ENCODE measurements at regions not wholly inside any gene's neighbourhood (a gene's known extent, or its start where the extent isn't known, plus 50 kb on each side); places are given as distances from the start of the nearest gene placed in this dataset.
A peak's percentile ranks its signal among the peaks of the same experiment; 100 is the strongest.
"Not testable (repeated sequence)": the region's sequence is repeated elsewhere in the genome, so short reads cannot be mapped to it uniquely, and the experiment has no call there.

DNA sequence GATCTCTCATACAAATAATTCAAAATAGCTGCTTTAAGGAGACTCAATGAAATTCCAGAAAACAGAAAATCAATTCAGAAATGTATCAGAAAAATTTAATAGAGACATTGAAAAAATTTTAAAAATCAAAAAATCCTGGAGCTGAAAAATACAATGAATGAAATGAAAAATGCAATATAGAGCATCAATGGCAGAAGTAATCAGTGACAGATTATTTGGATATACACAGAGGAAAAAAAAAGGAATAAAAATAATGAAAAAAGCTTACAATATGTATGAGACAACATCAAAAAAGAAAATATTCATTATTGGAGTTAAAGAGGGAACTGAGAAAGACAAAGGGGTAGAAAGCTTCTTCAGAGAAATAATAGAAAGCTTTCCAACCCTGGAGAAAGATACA lies 122.9 kb upstream of the KLF14 start:
- no peaks in the 10 kb centered on the region for H3K27me3 ChIP-seq
- DNase-seq: no peak
- TF ChIP-seq, protein P1, sequence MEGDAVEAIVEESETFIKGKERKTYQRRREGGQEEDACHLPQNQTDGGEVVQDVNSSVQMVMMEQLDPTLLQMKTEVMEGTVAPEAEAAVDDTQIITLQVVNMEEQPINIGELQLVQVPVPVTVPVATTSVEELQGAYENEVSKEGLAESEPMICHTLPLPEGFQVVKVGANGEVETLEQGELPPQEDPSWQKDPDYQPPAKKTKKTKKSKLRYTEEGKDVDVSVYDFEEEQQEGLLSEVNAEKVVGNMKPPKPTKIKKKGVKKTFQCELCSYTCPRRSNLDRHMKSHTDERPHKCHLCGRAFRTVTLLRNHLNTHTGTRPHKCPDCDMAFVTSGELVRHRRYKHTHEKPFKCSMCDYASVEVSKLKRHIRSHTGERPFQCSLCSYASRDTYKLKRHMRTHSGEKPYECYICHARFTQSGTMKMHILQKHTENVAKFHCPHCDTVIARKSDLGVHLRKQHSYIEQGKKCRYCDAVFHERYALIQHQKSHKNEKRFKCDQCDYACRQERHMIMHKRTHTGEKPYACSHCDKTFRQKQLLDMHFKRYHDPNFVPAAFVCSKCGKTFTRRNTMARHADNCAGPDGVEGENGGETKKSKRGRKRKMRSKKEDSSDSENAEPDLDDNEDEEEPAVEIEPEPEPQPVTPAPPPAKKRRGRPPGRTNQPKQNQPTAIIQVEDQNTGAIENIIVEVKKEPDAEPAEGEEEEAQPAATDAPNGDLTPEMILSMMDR (IDR thresholded peaks at IDR 0.05): no peak
- H3K27ac ChIP-seq: no peak overlapping the region
- H3K4me1 ChIP-seq: no peaks in the 10 kb centered on the region
- intact Hi-C loops (cut with DNase I): no loop called here
- H3K9me3 ChIP-seq: peaks cover 14% of the 10 kb centered on the region
- no peak for ATAC-seq
- peaks cover 17% of the 10 kb centered on the region for H3K36me3 ChIP-seq
- no peak overlapping the region for H3K4me3 ChIP-seq

DNA sequence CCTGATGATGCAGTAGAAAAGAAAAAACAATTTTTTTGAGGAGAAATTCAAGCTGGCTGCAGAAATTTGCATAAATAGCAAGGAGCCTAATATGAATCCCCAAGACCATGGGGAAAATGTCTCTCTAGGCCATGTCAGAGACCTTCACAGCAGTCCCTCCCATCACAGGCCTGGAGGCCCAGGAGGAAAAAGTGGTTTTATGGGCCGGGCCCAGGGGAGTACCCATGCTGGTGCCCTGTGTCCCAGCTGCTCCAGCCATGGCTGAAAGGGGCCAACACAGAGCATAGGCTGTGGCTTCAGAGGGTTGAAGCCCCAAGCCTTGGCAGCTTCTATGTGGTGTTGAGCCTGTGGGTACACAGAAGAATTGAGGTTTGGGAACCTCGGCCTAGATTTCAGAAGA lies 126.8 kb upstream of the KLF14 start:
- Histone ChIP-seq H3K36me3 (peaks cover 19% of the 10 kb centered on the region), H3K9me3 (peaks cover 14% of the 10 kb centered on the region)
- H3K27ac ChIP-seq; H3K27me3 ChIP-seq; ATAC-seq; DNase-seq; H3K4me3 ChIP-seq; intact Hi-C loops (cut with DNase I); H3K4me1 ChIP-seq: not testable (repeated sequence)

DNA sequence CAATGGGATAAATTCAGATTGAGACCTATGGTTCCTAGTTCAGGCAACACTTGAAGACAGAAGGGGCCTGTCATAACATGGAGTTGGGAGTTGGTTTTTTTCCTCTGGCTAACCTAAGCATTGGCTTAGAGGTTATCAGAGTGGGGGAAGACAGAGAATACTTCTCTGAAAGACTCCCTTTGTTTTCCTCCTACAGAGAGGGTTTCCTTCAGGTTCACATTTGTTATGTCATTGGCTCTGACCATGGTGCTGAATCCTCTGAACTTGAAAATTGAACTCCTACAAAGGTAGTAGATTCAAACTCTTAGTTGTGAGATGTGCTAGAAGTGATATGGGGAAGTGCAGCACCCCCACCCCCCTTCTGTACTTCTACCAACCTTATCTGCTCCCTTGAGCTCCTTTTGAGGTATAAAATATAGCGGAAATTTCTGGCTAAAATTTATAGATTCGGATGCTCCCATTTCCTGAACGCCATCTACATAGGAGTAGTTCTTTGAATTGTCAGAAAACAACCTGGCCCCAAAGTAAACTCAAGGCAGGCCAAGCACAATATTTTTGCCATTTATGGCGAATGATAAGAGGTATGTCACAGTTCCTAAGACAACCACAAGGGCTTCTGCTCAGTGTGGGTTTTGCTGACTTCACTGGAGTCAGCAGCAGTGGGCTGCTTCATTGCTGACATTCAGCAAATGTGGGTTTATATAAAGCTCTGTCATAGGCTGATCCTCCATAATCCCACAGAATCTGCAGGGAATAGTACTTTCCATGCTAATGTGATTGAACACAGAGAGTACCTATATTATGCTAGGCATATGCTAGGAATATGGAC lies 131.6 kb upstream of the KLF14 start:
- no peaks in the 10 kb centered on the region for H3K4me1 ChIP-seq
- no peaks in the 10 kb centered on the region for H3K9me3 ChIP-seq
- no peak overlapping the region for H3K27ac ChIP-seq
- H3K27me3 ChIP-seq: no peaks in the 10 kb centered on the region
- peaks cover 57% of the 10 kb centered on the region for H3K36me3 ChIP-seq
- intact Hi-C loops (cut with DNase I): no loop called here
- DNase-seq (no peak), ATAC-seq (peak; percentile 6)
- TF ChIP-seq, protein P1 (IDR thresholded peaks at IDR 0.05): no peak
- no peak overlapping the region for H3K4me3 ChIP-seq

DNA sequence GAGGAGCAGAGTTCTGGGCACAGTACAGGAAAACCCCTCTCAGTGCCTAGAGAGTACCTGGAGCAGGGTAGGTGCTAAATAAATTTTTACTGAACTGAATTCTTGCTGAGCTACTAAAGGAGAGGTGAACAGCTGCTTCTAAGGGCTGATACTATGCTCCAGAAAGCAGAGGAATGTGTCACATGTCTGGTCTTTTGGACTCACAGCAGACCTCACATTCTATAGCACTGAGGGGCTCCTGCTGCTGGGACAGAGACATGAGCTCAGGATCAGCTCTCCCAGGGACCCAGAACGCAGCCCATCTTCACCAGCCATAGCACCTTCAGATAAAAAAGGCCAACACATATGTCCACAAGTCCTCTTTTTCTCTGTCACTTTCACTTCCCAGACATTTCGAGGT lies 133.0 kb upstream of the KLF14 start:
- Histone ChIP-seq H3K4me3 (no peak overlapping the region), H3K9me3 (no peaks in the 10 kb centered on the region), H3K27me3 (no peaks in the 10 kb centered on the region), H3K27ac (no peak overlapping the region), H3K36me3 (peaks cover 63% of the 10 kb centered on the region), H3K4me1 (no peaks in the 10 kb centered on the region)
- DNase-seq: no peak
- intact Hi-C loops (cut with DNase I): no loop called here
- TF ChIP-seq, protein P1 (IDR thresholded peaks at IDR 0.05): no peak
- ATAC-seq: no peak

DNA sequence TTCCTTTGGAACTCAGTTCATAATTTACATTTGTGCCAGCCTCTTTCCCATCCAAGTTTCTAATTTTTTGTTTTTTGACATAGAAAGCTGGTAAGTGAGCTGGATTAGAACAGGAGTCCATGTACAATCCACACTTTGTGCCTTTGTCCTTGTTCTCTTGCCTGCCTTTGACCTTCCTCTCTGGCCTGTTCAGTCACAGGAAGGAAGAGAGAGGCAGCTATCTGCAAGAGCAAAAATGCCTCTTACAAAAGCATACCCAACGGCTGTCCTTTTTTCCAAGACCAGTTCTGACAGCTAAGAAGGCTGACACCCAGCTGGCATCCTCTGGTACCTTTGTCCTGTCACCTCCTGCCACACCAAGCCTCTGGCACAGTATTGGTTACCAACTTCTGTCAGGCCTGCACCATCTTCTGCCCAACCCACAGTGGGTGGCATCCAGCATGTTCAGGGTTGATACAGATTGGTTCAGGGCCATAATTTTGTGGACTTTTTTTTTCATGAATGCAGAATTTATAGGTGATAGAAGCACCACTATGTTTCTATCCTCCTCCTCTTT lies 133.7 kb upstream of the KLF14 start:
- no peaks in the 10 kb centered on the region for H3K27me3 ChIP-seq
- H3K4me3 ChIP-seq: no peak overlapping the region
- H3K36me3 ChIP-seq: peaks cover 69% of the 10 kb centered on the region
- H3K4me1 ChIP-seq: no peaks in the 10 kb centered on the region
- ATAC-seq (peak; percentile 13), DNase-seq (no peak)
- no peak overlapping the region for H3K27ac ChIP-seq
- intact Hi-C loops (cut with DNase I): no loop called here
- TF ChIP-seq, protein P1 (IDR thresholded peaks at IDR 0.05): no peak
- H3K9me3 ChIP-seq: no peaks in the 10 kb centered on the region

DNA sequence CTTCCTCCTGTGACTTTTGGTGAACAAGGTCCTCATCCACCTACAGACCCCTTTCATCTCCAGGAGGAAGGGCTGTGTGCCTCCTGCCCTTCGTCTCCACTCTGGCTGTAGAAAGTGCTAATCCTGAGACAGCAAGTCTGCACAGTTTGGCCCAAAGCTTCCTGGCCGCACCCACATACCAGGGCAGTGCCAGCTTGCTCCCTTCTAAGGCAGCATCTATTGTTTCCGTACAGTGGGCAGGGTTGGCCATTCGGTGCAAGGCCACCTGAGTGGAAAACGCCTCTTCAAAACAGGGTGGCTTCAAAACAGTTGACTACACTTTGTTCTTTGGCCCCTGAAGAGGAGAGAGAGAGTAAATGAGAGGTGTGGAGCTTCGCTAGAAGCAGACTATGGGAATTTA lies 134.1 kb upstream of the KLF14 start:
- TF ChIP-seq, protein P1 (IDR thresholded peaks at IDR 0.05): no peak
- intact Hi-C loops (cut with DNase I): no loop called here
- H3K27me3 ChIP-seq: no peaks in the 10 kb centered on the region
- H3K9me3 ChIP-seq: no peaks in the 10 kb centered on the region
- DNase-seq (no peak), ATAC-seq (peak; percentile 68)
- no peak overlapping the region for H3K4me3 ChIP-seq
- no peak overlapping the region for H3K27ac ChIP-seq
- peaks cover 74% of the 10 kb centered on the region for H3K36me3 ChIP-seq
- H3K4me1 ChIP-seq: no peaks in the 10 kb centered on the region
